GM18951 (cell line): ENCODE measurements at regions not wholly inside any gene's neighbourhood (a gene's known extent, or its start where the extent isn't known, plus 50 kb on each side); places are given as distances from the start of the nearest gene placed in this dataset.
"Not testable (repeated sequence)": the region's sequence is repeated elsewhere in the genome, so short reads cannot be mapped to it uniquely, and the experiment has no call there.

Source experiments
- POLR2A ChIP-seq: IDR thresholded peaks from 4 replicates; pipeline ENCODE4 v1.6.1; 2011; ENCODE audit warnings: mild to moderate bottlenecking; ENCODE audit not compliant: insufficient read length, insufficient read depth; ENCODE audit errors: extremely low read depth
- in situ Hi-C: fragments of 300-500 bp; cut with MboI; formaldehyde crosslinking; loops from one replicate; pipeline ENCODE4 v1.12.0; 2022; ENCODE audit warnings: low sequenced_read_pairs, mixed read lengths, inconsistent platforms; ENCODE audit not compliant: unreplicated experiment

DNA sequence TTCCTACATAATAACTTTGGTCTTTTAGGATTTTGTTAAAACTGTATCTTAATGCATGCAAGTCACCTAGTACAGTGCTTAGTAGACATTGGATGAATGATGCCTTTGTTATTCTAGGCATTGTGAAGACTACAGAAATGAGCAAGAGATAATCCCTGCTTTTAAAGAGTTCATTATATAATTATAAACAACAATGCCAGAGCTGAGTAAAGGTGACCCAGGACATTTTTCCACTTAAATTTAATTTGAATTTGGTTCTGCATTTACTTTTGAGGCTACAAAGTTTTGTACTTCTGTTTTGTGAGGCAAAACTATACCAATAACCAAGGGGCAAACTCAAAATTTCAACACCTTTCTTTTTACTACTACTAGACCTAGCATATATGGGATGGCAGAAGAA is 182.0 kb upstream of the SESN3 start:
- in situ Hi-C loops = no loop called here
- no peak for TF ChIP-seq POLR2A

DNA sequence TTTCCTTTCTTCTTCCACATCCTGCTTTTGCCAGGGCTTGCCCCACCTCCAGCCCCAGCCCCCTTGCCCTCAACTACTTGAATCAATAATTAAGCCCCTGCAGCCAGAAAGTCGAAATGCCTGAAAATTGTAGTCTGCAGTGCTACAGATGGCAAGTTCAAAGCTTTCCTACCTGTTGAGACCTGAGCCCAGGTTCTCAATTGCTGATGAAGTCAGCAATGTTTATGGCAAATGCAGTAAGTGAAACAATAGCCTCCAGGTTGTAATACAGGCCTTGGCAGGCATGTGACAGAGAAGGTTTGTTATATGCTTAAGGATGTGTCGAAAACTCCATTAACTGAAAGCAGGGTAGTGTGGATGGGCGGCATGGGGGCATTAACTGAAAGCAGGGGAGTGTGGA is 181.1 kb upstream of the SESN3 start:
- no peak for TF ChIP-seq POLR2A

DNA sequence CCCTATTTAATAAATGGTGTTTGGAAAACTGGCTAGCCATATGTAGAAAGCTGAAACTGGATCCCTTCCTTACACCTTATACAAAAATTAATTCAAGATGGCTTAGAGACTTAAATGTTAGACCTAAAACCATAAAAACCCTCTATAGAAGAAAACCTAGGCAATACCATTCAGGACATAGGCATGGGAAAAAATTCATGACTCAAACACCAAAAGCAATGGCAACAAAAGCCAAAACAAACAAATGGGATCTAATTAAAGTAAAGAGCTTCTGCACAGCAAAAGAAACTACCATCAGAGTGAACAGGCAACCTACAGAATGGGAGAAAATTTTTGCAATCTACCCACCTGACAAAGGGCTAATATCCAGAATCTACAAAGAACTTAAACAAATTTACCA is 179.7 kb upstream of the SESN3 start:
- in situ Hi-C loops = not testable (repeated sequence)

More for the DNA sequence above, 181.1 kb upstream of the SESN3 start:
- in situ Hi-C loops = no loop called here

DNA sequence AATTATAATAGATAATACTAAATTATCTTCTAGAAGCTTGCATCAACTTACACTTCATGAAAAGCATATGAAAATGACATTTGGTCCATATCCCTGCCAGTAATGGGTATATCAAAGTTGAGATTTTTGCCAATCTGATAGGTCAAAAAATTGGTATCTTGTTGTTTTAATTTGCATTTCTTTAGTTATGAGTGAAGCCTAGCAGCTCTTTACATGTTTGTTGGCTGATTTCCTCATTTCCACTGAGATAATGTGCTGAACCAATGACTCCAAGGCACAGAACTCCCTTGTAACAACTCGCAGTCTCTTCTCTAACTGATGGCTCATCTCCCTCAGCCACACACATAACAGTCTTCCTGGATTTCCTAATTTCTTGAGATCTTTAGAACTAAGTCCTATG is 175.3 kb upstream of the SESN3 start:
- in situ Hi-C loops = no loop called here
- no peak for TF ChIP-seq POLR2A

DNA sequence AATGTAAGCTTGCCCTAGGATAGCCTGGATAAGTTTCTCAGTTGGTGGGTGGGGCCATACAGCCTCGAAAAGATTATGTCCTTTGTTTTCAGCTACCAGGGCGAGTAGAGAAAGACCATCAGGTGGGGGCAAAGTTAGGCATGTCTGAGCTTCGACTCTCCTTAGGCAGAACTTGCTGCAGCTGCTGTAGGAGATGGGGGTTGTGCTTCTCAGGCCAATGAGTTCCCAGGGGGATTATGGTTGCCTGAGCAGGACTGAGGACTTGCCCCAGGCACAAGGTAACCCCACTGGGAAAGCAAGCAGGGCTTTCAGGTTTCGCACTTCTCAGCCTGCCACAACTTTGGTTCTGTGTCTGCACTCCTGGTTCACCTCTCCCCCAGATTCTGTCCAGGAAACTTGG is 173.4 kb upstream of the SESN3 start:
- in situ Hi-C loops = no loop called here
- TF ChIP-seq POLR2A = no peak

DNA sequence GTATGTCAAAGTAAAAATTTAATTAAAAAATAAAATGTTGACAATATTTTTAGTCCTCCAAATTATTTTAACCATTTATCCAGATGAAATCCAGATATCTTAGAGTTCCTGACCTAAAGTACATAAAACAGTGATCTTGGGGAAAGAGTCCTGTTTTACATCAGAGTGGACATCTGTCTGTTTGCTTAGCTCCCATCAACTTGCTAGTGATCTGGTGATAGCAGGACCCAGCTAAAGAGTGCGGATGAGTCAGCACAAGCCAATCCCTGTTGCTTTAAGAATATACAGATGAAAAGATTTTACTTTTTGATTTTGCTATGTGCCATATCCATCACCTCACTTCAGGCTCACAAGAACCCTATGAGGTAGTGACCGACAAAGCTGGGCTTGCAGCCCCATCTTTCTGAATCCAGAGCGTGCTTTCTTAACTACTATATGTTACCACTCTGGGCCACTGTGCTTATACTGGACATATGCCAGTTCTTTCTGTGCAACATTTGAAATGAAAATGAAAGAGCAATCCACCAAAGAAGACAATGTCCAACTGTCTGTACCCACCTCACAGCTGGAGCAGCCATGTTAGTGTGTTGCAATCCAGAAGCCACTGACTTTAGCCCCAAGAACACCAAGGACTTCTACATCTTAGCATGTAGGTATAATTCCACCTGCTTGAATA is 167.6 kb upstream of the SESN3 start:
- no peak for TF ChIP-seq POLR2A
- in situ Hi-C loops = no loop called here

DNA sequence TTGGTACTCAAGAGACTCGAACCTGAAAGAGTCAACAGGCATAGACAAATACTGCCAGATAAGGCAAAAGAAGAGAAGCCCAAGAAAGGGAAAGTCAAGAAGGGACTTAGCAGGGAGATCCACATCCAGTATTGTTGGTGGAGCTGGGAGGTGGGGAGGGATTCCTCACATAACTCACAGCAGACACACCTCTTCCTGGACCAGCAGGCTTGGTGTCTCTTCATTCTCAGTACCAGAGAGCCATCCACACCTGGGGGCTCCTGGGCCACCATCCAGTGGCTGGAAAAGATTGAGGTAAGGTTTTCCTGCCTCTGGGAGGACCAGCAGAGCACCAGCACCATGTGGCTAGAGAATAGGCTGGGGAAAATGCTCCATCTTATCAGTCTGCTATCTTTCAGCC is 161.6 kb upstream of the SESN3 start:
- in situ Hi-C loops = no loop called here

DNA sequence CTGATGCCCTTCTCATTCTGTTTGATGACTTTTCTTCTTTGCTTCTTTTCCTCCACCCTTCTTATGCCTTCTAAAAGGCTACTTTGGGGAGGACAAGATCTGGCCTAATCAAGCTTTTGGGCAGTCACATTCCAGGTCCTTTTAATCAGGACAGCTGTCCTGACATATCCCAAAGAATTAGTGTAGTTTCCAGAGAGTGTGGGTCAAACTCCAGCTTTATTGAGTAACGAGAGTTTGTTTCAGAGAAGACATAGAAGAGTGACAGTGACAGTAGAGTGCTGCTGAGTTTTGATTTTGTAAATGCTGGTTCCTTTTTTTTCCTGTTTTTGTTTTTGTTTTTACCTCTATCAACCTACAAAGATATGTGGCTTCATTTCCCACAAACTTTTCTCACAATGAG is 158.4 kb upstream of the SESN3 start:
- no peak for TF ChIP-seq POLR2A
- in situ Hi-C loops = no loop called here

More for the DNA sequence above, 161.6 kb upstream of the SESN3 start:
- TF ChIP-seq POLR2A = no peak

DNA sequence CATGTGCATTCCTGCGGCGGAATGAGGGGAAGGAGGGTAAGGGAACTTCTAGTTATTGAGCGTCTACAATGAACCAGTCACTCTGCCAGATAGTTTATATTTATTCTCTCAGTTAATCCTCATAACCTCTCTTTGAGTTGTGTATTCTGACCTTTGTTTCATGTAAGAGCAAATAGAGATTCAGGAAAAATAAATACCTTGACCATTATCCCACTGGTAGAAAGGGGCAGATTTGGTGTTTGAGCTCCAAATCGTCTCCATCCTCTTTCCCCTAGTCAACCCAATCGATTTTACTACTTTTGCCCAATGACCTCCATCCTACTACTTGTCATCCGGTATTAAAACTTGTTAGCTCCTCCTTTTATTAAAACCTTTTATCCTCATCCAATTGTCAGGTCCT is 157.1 kb upstream of the SESN3 start:
- no peak for TF ChIP-seq POLR2A
- in situ Hi-C loops = no loop called here

DNA sequence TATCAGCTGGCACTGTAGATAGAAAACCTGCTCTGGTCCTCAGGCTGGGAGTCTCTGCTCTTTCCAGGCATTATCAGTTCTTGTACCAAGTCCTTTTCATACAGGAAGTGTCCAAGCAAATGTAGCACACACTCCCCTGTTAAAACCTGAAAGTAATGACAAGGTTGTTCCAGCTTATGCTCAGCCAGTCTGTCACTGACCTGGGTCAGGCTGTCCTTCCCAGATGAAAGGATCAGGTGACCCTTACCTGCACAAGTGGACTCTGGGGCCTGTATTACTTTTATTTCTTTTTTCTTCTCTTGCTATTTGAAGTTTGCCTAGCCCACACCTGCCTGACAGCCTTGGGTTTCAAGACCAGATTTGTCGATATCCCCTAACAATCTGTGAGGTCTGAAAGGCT is 156.3 kb upstream of the SESN3 start:
- TF ChIP-seq POLR2A = no peak
- in situ Hi-C loops = no loop called here

DNA sequence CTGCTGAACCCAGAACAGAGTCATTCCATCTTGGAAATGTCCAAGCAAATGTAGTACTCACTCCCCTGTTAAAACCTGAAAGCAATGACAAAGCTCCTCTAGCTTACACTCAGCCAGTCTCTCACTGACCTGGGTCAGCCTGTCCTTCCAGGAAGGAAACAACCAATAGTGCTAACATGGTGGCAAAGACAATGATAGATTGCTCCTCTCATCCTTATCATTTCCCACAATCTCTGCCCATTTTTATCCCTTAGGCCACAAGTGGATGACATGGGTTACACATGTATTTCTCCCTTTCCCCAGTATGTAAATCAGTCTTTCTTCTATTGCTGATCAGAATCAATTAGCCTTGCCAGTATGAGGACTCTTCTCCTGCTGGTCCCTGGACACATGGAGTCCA is 154.6 kb upstream of the SESN3 start:
- in situ Hi-C loops = no loop called here
- no peak for TF ChIP-seq POLR2A

DNA sequence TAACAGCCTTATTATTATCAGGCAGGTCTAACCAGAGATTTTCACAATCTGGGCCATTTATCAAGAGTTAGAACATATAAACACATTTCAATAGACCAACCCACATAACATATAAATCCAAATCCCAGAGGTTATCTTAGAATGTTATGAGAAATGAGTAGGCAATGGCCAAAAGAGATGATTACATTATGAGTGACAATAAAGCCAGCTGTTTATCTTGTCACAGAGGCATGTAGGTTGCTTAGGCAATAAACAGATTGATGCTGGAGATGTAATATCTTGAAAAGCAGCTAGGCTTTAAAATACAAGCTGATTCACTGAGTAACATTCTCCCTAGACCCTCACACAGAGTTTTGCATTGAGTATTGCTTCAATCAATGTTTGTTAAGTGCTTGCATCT is 148.5 kb upstream of the SESN3 start:
- in situ Hi-C loops = no loop called here
- TF ChIP-seq POLR2A = no peak

DNA sequence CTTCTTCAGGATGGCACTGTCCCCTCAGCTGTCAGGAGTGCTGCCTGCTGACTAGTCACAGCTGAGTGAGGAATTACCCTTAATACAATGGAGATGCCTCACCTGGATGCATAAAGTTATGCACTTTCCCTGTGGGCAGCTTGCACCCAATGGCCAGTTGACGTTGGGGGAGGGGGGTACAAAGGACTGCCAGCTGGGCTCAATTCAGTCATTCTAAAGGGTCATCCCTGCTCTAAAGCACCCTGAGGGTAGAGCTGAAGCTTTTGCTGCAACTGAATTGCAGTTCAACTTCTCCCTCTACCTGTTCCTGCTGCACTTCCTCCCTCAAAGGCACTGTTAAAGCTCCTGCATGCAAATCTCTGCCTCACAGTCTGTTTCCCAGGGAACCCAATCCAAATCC is 147.8 kb upstream of the SESN3 start:
- no peak for TF ChIP-seq POLR2A
- in situ Hi-C loops = no loop called here

DNA sequence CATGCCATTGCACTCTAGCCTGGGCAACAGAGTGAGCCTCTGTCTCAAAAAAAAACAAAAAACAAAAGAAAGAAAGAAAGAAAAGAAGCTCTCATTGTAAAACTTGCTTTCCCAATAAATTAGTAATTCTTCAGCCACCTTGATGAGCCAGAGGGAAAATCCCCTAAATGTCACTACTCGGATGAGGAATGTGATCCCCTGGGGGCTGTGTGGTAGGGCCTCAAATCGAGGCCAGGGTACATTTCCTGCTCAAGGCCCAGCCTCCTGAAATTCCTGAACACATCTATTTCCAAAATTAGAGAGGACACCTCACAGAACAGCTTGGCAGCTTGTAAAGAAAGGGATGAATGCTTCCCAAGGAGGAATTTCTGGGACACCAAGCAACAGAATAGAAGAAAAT is 147.1 kb upstream of the SESN3 start:
- in situ Hi-C loops = no loop called here
- TF ChIP-seq POLR2A = no peak

DNA sequence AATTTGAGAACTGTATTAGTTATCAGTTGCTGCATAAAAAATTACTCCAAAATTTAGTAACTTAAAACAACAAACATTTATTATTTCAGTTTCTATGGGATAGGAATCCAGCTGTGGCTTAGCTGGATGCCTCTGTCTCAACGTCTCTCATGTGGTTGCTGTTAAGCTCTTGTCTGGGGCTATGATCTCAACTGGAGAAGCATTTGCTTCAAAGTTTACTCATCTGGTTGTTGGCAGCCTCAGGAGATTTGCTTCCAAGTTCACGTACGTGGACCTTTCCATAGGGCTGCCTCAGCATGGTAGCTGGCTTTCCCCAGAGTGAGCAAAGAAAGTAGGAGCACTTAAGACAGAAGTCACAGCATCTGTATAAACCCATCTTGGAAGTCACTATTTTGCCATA is 144.9 kb upstream of the SESN3 start:
- no peak for TF ChIP-seq POLR2A
- in situ Hi-C loops = no loop called here
